Upper lobe of left lung (tissue), 6 donors: ENCODE measurements at regions not wholly inside any gene's neighbourhood (a gene's known extent, or its start where the extent isn't known, plus 50 kb on each side); places are given as distances from the start of the nearest gene placed in this dataset.
"Not testable (repeated sequence)": the region's sequence is repeated elsewhere in the genome, so short reads cannot be mapped to it uniquely, and the experiment has no call there.

Experiments used
- ATAC-seq, 2 donors: fragments of 200-7000 bp; cut with Tn5 transposase; one replicate each; pipeline ENCODE4 v1.9.1; 2022; ENCODE audit warnings: mild to moderate bottlenecking in 2 of 2, moderate library complexity in 2 of 2; ENCODE audit not compliant: low FRiP score in 2 of 2
- DNase-seq, 2 donors: peaks; one replicate each; pipeline ENCODE4 v3.0.0-alpha.2; 2019 to 2020
- H3K27ac ChIP-seq, 4 donors: fragments of 200-600 bp; sonication (generic); one replicate each; pipeline ENCODE4 v1.5.1; 2016 to 2019
- H3K27me3 ChIP-seq, 4 donors: fragments of 200-600 bp; sonication (generic); one replicate each; pipeline ENCODE4 v1.5.1; 2017 to 2019
- H3K36me3 ChIP-seq, 4 donors: fragments of 200-600 bp; sonication (generic); one replicate each; pipeline ENCODE4 v1.5.1; 2016 to 2019
- H3K4me1 ChIP-seq, 4 donors: fragments of 200-600 bp; sonication (generic); one replicate each; pipeline ENCODE4 v1.5.1; 2018 to 2019
- H3K4me3 ChIP-seq, 4 donors: fragments of 200-600 bp; sonication (generic); one replicate each; pipeline ENCODE4 v1.5.1; 2017 to 2019; ENCODE audit warnings: mild to moderate bottlenecking in 2 of 4, moderate library complexity in 1 of 4
- H3K9me3 ChIP-seq, 4 donors: fragments of 200-600 bp; sonication (generic); one replicate each; pipeline ENCODE4 v1.5.1; 2018 to 2019
- CTCF ChIP-seq, 6 experiments: fragments of 450-650 bp in 4 of 6; fragments of 200-600 bp in 2 of 6; sonication (generic) in 2 of 6; IDR thresholded peaks; one replicate each; pipeline ENCODE4 v1.5.1; 2016 to 2019; ENCODE audit warnings: antibody characterized with exemption in 6 of 6
- EP300 ChIP-seq, 4 donors: sonication (generic); formaldehyde crosslinking; IDR thresholded peaks; one replicate each; pipeline ENCODE4 v1.5.1; 2017; ENCODE audit warnings: antibody characterized with exemption in 4 of 4, control low read depth in 2 of 4
- POLR2A ChIP-seq, 4 donors: fragments of 450-650 bp; IDR thresholded peaks; one replicate each; pipeline ENCODE4 v1.5.1; 2016 to 2017; ENCODE audit warnings: antibody characterized with exemption in 4 of 4, mild to moderate bottlenecking in 2 of 4
- POLR2AphosphoS5 ChIP-seq, 2 donors: sonication (generic); formaldehyde crosslinking; IDR thresholded peaks; one replicate each; pipeline ENCODE4 v1.5.1; 2017; ENCODE audit warnings: antibody characterized with exemption in 2 of 2
- WGBS, 2 donors: methylation state at CpG; one replicate each; pipeline ENCODE4 v1.1.5; 2017 to 2018; 5-methylcytosine and 5-hydroxymethylcytosine counted together
- donor health status: DM: no; HTN: no; CAD: no; lungs with moderate emphysema.
- donor health status: DM: no; HTN: yes; CAD: no; lungs with severe emphysema.

GRCh38 chr5:92662741-92663140, 918.3 kb downstream of the NR2F1-AS1 start:
- Histone ChIP-seq H3K4me1 (no peaks in the 10 kb centered on the region), H3K4me3 (no peak overlapping the region), H3K27me3 (no peaks in the 10 kb centered on the region), H3K9me3 (no peaks in the 10 kb centered on the region), H3K27ac (no peak overlapping the region), H3K36me3 (no peaks in the 10 kb centered on the region)
- ATAC-seq (no peak), DNase-seq (no peak)
- TF ChIP-seq EP300 (IDR thresholded peaks at IDR 0.05) (no peak), POLR2A (IDR thresholded peaks at IDR 0.05) (no peak), CTCF (IDR thresholded peaks at IDR 0.05) (no peak), POLR2AphosphoS5 (IDR thresholded peaks at IDR 0.05) (no peak)
- 54 to 73% methylated on average over 3 of the region's 3 CpGs for WGBS, 2 donors

GRCh38 chr5:92659246-92659645, 921.8 kb downstream of the NR2F1-AS1 start:
- Histone ChIP-seq H3K27me3 (no peaks in the 10 kb centered on the region), H3K27ac (no peak overlapping the region), H3K9me3 (no peaks in the 10 kb centered on the region), H3K4me3 (no peak overlapping the region), H3K4me1 (no peaks in the 10 kb centered on the region), H3K36me3 (no peaks in the 10 kb centered on the region)
- ATAC-seq (no peak), DNase-seq (no peak)
- no peak for TF ChIP-seq EP300 (IDR thresholded peaks at IDR 0.05)
- TF ChIP-seq POLR2A (IDR thresholded peaks at IDR 0.05): no peak

GRCh38 chr5:92654601-92655000, 926.4 kb downstream of the NR2F1-AS1 start:
- not testable (repeated sequence) for H3K4me1 ChIP-seq

GRCh38 chr5:92653730-92654461, 927.1 kb downstream of the NR2F1-AS1 start:
- no peaks in the 10 kb centered on the region for H3K4me1 ChIP-seq
- ATAC-seq (no peak), DNase-seq (no peak)
- no peaks in the 10 kb centered on the region for H3K36me3 ChIP-seq
- no peak overlapping the region for H3K4me3 ChIP-seq
- H3K9me3 ChIP-seq: no peaks in the 10 kb centered on the region
- TF ChIP-seq POLR2AphosphoS5 (IDR thresholded peaks at IDR 0.05): no peak
- no peak for TF ChIP-seq POLR2A (IDR thresholded peaks at IDR 0.05)
- TF ChIP-seq CTCF (IDR thresholded peaks at IDR 0.05): no peak
- TF ChIP-seq EP300 (IDR thresholded peaks at IDR 0.05): no peak
- no peak overlapping the region for H3K27ac ChIP-seq
- no peaks in the 10 kb centered on the region for H3K27me3 ChIP-seq
- WGBS, 2 donors: 49 to 64% methylated on average over 2 of the region's 2 CpGs

More at GRCh38 chr5:92654601-92655000, 926.4 kb downstream of the NR2F1-AS1 start:
- H3K27me3 ChIP-seq, ATAC-seq, H3K27ac ChIP-seq, DNase-seq, H3K36me3 ChIP-seq, H3K9me3 ChIP-seq, H3K4me3 ChIP-seq: not testable (repeated sequence)
- 85 to 86% methylated on average over 3 of the region's 3 CpGs for WGBS, 2 donors

GRCh38 chr5:92652756-92653155, 928.3 kb downstream of the NR2F1-AS1 start:
- no peaks in the 10 kb centered on the region for H3K9me3 ChIP-seq
- ATAC-seq (no peak), DNase-seq (no peak)
- 59 to 74% methylated on average over 1 of the region's 1 CpG for WGBS, 2 donors
- no peaks in the 10 kb centered on the region for H3K27me3 ChIP-seq
- no peak overlapping the region for H3K27ac ChIP-seq
- H3K36me3 ChIP-seq: no peaks in the 10 kb centered on the region
- H3K4me3 ChIP-seq: no peak overlapping the region
- TF ChIP-seq CTCF (IDR thresholded peaks at IDR 0.05) (no peak), EP300 (IDR thresholded peaks at IDR 0.05) (no peak), POLR2A (IDR thresholded peaks at IDR 0.05) (no peak), POLR2AphosphoS5 (IDR thresholded peaks at IDR 0.05) (no peak)
- no peaks in the 10 kb centered on the region for H3K4me1 ChIP-seq

- 64 to 66% methylated on average over 4 of the region's 4 CpGs for WGBS, 2 donors
- H3K9me3 ChIP-seq: no peaks in the 10 kb centered on the region
- TF ChIP-seq EP300 (IDR thresholded peaks at IDR 0.05) (no peak), CTCF (IDR thresholded peaks at IDR 0.05) (no peak), POLR2A (IDR thresholded peaks at IDR 0.05) (no peak), POLR2AphosphoS5 (IDR thresholded peaks at IDR 0.05) (no peak)
- no peaks in the 10 kb centered on the region for H3K36me3 ChIP-seq
- no peaks in the 10 kb centered on the region for H3K27me3 ChIP-seq
- peaks cover 0 to 5% (median 2%) of the 10 kb centered on the region in 4 donors for H3K4me1 ChIP-seq
- ATAC-seq (no peak), DNase-seq (no peak)
- no peak overlapping the region for H3K27ac ChIP-seq
- no peak overlapping the region for H3K4me3 ChIP-seq
Measured at GRCh38 chr5:92644266-92644886, 936.6 kb downstream of the NR2F1-AS1 start.
